ENCODE measurements at regions not wholly inside any gene's neighbourhood (a gene's known extent, or its start where the extent isn't known, plus 50 kb on each side); places are given as distances from the start of the nearest gene placed in this dataset.

DNA sequence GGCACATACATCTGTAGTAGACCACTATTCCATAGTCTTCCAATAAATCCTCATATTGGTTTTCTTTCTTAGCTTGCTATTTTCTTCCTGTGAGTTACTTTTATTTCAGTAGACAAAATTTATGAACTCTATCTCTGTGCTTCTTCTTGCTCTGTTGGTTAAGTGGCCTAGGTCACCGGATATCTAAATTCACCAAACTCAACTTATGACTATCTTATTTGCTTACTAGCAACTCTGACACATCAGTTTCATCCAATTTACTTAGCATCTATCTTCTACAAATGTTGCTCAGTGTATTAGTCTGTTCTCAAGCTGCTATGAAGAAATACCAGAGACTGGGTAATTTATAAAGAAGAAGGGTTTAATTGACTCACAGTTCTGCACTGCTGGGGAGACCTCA is 432.5 kb upstream of the FSIP2 start:
- H3K27me3 ChIP-seq (ENCODE audit: control insufficient read depth in 2 of 2, insufficient read depth in 1 of 2, low read length in 1 of 2), result no peaks in the 10 kb centered on the region
- 95% methylated on average over 1 of the region's 1 CpG for WGBS
- DNase-seq (ENCODE audit: low read depth in 6 of 9, low spot score in 9 of 9), result no peak

DNA sequence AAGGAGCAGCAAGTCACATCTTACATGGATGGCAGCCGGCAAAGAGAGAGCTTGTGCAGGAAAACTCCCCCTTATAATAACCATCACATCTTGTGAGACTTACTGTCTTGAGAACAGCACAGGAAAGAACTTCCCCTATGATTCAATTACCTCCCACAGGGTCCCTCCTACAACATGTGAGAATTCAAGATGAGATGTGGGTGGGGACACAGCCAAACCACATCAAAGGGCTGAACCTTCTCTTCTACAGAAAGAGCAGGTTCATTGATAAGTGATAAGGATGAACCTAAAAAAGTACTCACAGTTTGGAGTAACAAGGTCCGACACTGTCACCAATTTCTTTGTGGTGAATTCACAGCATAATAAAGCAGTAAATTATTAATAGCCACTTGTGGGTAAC is 422.2 kb upstream of the FSIP2 start:
- H3K27me3 ChIP-seq (ENCODE audit: control insufficient read depth in 2 of 2, insufficient read depth in 1 of 2, low read length in 1 of 2), result no peaks in the 10 kb centered on the region
- H3K9me3 ChIP-seq (ENCODE audit: control insufficient read depth in 2 of 2, insufficient read depth in 1 of 2, low read length in 1 of 2), result no peaks in the 10 kb centered on the region
- H3K4me1 ChIP-seq (ENCODE audit: control insufficient read depth in 2 of 2, insufficient read depth in 2 of 2, low read length in 2 of 2), result no peaks in the 10 kb centered on the region
- no peaks in the 10 kb centered on the region for H3K36me3 ChIP-seq (ENCODE audit: control insufficient read depth in 2 of 2, insufficient read depth in 2 of 2, low read length in 1 of 2)
- no peak overlapping the region for H3K27ac ChIP-seq (ENCODE audit: low read depth in 1 of 2, low read length in 1 of 2)
- peak in 2 of 9 donors; percentile 3 to 12 for DNase-seq (ENCODE audit: low read depth in 6 of 9, low spot score in 9 of 9)
- H3K4me3 ChIP-seq (ENCODE audit: low read length in 2 of 2), result no peak overlapping the region
- WGBS, result 42% methylated on average over 2 of the region's 2 CpGs

More for the DNA sequence above, 432.5 kb upstream of the FSIP2 start:
- Histone ChIP-seq H3K9me3 (ENCODE audit: control insufficient read depth in 2 of 2, insufficient read depth in 1 of 2, low read length in 1 of 2) (no peaks in the 10 kb centered on the region), H3K4me1 (ENCODE audit: control insufficient read depth in 2 of 2, insufficient read depth in 2 of 2, low read length in 2 of 2) (no peaks in the 10 kb centered on the region), H3K4me3 (ENCODE audit: low read length in 2 of 2) (no peak overlapping the region), H3K27ac (ENCODE audit: low read depth in 1 of 2, low read length in 1 of 2) (no peak overlapping the region), H3K36me3 (ENCODE audit: control insufficient read depth in 2 of 2, insufficient read depth in 2 of 2, low read length in 1 of 2) (no peaks in the 10 kb centered on the region)

DNA sequence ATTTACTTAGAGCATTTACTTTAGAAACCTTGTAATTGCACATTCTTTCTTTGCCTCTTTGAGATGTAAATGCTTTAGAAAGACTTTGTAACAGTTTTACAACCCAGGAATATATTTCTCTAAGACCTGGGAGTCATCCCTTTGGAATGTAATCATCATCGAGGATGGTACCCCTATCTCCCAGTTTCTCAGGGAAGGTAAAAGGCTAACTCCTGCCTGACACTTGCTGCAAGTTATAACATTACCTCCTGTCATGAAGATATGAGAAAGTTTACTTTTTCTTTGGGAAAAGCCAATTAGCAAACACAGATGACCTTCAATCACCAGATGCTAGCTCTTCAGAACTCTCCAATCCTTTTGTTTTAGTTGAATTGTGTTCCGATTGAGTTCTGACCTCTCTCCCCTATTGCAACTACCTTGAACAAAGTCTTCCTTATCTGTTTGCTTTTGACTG is 420.3 kb upstream of the FSIP2 start:
- WGBS, result 90% methylated on average over 2 of the region's 2 CpGs
- Histone ChIP-seq H3K27me3 (ENCODE audit: control insufficient read depth in 2 of 2, insufficient read depth in 1 of 2, low read length in 1 of 2) (no peaks in the 10 kb centered on the region), H3K9me3 (ENCODE audit: control insufficient read depth in 2 of 2, insufficient read depth in 1 of 2, low read length in 1 of 2) (no peaks in the 10 kb centered on the region), H3K27ac (ENCODE audit: low read depth in 1 of 2, low read length in 1 of 2) (no peak overlapping the region), H3K36me3 (ENCODE audit: control insufficient read depth in 2 of 2, insufficient read depth in 2 of 2, low read length in 1 of 2) (no peaks in the 10 kb centered on the region), H3K4me3 (ENCODE audit: low read length in 2 of 2) (no peak overlapping the region), H3K4me1 (ENCODE audit: control insufficient read depth in 2 of 2, insufficient read depth in 2 of 2, low read length in 2 of 2) (no peaks in the 10 kb centered on the region)
- no peak for DNase-seq (ENCODE audit: low read depth in 6 of 9, low spot score in 9 of 9)

DNA sequence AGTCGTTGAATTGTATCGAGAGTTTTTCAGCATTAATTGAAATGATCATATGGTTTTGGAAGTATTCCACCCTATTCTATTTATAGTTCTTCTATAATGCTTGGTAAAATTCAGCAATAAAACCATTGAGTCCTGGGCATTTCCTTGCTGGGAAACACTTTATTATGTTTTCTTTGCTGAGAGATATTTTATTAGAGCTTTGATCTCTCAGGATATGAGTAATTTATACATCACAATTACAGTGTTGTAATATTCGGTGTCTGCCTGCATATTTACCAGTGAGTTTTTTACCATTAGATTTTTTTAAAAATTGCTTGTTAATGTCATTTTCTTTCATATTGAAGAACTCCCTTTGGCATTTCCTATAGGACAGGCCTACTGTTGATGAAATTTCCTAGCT is 402.7 kb upstream of the FSIP2 start:
- H3K9me3 ChIP-seq (ENCODE audit: control insufficient read depth in 2 of 2, insufficient read depth in 1 of 2, low read length in 1 of 2), result peaks cover 0 to 4% of the 10 kb centered on the region in 2 donors
- no peaks in the 10 kb centered on the region for H3K4me1 ChIP-seq (ENCODE audit: control insufficient read depth in 2 of 2, insufficient read depth in 2 of 2, low read length in 2 of 2)
- no peaks in the 10 kb centered on the region for H3K36me3 ChIP-seq (ENCODE audit: control insufficient read depth in 2 of 2, insufficient read depth in 2 of 2, low read length in 1 of 2)
- H3K27ac ChIP-seq (ENCODE audit: low read depth in 1 of 2, low read length in 1 of 2), result no peak overlapping the region
- H3K27me3 ChIP-seq (ENCODE audit: control insufficient read depth in 2 of 2, insufficient read depth in 1 of 2, low read length in 1 of 2), result no peaks in the 10 kb centered on the region
- WGBS, result 90% methylated on average over 3 of the region's 3 CpGs
- DNase-seq (ENCODE audit: low read depth in 6 of 9, low spot score in 9 of 9), result no peak
- H3K4me3 ChIP-seq (ENCODE audit: low read length in 2 of 2), result no peak overlapping the region

DNA sequence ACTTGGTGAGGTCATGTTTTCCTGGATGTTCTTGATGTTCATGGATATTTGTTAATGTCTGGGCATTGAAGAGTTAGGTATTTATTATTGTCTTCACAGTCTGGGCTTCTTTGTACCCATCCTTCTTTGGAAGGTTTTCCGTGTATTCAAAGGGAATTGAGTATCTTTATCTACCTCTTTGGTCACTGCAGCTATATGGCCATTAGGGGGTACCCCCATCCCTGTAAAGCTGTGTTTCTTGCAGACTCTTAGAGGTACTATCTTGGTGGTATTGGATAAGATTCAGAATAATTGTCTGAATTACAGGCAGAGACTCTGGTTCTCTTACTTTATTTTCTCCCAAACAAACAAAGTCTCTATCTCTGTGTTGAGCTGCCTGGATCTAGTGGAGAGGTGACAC is 401.6 kb upstream of the FSIP2 start:
- Histone ChIP-seq H3K27ac (ENCODE audit: low read depth in 1 of 2, low read length in 1 of 2) (no peak overlapping the region), H3K9me3 (ENCODE audit: control insufficient read depth in 2 of 2, insufficient read depth in 1 of 2, low read length in 1 of 2) (peaks cover 0 to 4% of the 10 kb centered on the region in 2 donors), H3K27me3 (ENCODE audit: control insufficient read depth in 2 of 2, insufficient read depth in 1 of 2, low read length in 1 of 2) (no peaks in the 10 kb centered on the region), H3K4me1 (ENCODE audit: control insufficient read depth in 2 of 2, insufficient read depth in 2 of 2, low read length in 2 of 2) (no peaks in the 10 kb centered on the region), H3K36me3 (ENCODE audit: control insufficient read depth in 2 of 2, insufficient read depth in 2 of 2, low read length in 1 of 2) (no peaks in the 10 kb centered on the region), H3K4me3 (ENCODE audit: low read length in 2 of 2) (no peak overlapping the region)
- WGBS, result 89% methylated on average over 1 of the region's 1 CpG
- no peak for DNase-seq (ENCODE audit: low read depth in 6 of 9, low spot score in 9 of 9)

DNA sequence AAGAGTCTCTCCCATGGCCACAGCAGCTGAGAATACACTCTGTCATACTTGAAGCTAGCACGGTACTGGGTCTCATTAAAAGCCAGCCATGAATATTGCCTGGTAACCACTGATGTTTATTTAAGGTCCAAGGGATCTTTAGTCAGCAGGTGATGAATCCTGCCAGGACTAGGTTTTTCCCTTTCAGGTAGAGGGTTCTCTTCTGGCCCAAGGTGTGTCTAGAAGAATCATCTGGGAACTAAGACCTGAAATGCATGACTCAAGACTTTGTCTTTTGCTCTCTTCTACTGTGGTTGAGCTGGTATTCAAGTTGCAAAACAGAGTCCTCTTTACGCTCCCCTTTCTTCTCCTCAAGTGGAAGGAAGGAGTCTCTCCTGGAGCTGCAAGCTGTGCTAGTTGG is 400.5 kb upstream of the FSIP2 start:
- DNase-seq (ENCODE audit: low read depth in 6 of 9, low spot score in 9 of 9), result no peak
- Histone ChIP-seq H3K27ac (ENCODE audit: low read depth in 1 of 2, low read length in 1 of 2) (no peak overlapping the region), H3K36me3 (ENCODE audit: control insufficient read depth in 2 of 2, insufficient read depth in 2 of 2, low read length in 1 of 2) (no peaks in the 10 kb centered on the region), H3K4me3 (ENCODE audit: low read length in 2 of 2) (no peak overlapping the region), H3K4me1 (ENCODE audit: control insufficient read depth in 2 of 2, insufficient read depth in 2 of 2, low read length in 2 of 2) (no peaks in the 10 kb centered on the region), H3K27me3 (ENCODE audit: control insufficient read depth in 2 of 2, insufficient read depth in 1 of 2, low read length in 1 of 2) (no peaks in the 10 kb centered on the region), H3K9me3 (ENCODE audit: control insufficient read depth in 2 of 2, insufficient read depth in 1 of 2, low read length in 1 of 2) (peaks cover 0 to 4% of the 10 kb centered on the region in 2 donors)
- 91% methylated on average over 2 of the region's 2 CpGs for WGBS

DNA sequence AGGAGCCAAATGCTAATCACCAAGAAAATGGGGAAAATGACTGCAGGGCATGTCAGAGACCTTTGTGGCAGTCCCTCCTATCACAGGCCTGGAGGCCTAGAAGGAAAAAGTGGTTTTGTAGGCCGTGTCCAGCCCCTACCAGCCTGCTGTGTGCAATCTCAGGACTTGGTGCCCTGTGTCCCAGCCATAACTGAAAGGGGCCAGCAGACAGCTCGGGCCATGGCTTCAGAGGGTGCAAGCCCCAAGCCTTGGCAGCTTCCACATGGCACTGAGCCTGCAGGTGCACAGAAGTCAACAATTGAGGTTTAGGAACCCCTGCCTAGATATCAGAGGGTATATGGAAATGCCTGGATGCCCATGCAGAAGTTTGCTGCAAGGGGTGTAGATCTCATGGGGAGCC is 391.2 kb upstream of the FSIP2 start:
- Histone ChIP-seq H3K4me1 (ENCODE audit: control insufficient read depth in 2 of 2, insufficient read depth in 2 of 2, low read length in 2 of 2) (no peaks in the 10 kb centered on the region), H3K9me3 (ENCODE audit: control insufficient read depth in 2 of 2, insufficient read depth in 1 of 2, low read length in 1 of 2) (peaks cover 0 to 5% of the 10 kb centered on the region in 2 donors), H3K36me3 (ENCODE audit: control insufficient read depth in 2 of 2, insufficient read depth in 2 of 2, low read length in 1 of 2) (no peaks in the 10 kb centered on the region), H3K27ac (ENCODE audit: low read depth in 1 of 2, low read length in 1 of 2) (no peak overlapping the region), H3K27me3 (ENCODE audit: control insufficient read depth in 2 of 2, insufficient read depth in 1 of 2, low read length in 1 of 2) (no peaks in the 10 kb centered on the region), H3K4me3 (ENCODE audit: low read length in 2 of 2) (no peak overlapping the region)
- DNase-seq (ENCODE audit: low read depth in 6 of 9, low spot score in 9 of 9), result no peak
- WGBS, result 84% methylated on average over 2 of the region's 2 CpGs

DNA sequence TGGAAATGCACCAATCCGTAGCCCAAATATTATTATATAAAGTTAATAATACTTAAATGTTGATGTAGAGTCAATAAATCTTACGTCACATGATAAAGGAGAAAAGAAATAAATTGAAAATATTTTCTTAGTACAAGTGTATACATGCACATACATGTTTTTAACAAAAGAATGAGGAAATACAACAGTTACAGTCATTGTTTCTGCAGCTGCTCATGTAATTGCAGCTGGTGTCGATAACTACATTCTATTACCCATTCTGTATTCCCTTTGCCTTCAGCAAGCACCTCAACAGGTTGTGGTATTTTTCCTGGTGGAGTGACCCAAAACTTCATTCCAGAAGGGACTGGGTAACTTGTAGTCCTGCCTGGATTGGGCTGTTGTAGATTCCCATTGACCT is 377.8 kb upstream of the FSIP2 start:
- no peaks in the 10 kb centered on the region for H3K4me1 ChIP-seq (ENCODE audit: control insufficient read depth in 2 of 2, insufficient read depth in 2 of 2, low read length in 2 of 2)
- H3K9me3 ChIP-seq (ENCODE audit: control insufficient read depth in 2 of 2, insufficient read depth in 1 of 2, low read length in 1 of 2), result peaks cover 0 to 5% of the 10 kb centered on the region in 2 donors
- no peak for DNase-seq (ENCODE audit: low read depth in 6 of 9, low spot score in 9 of 9)
- H3K36me3 ChIP-seq (ENCODE audit: control insufficient read depth in 2 of 2, insufficient read depth in 2 of 2, low read length in 1 of 2), result no peaks in the 10 kb centered on the region
- 93% methylated on average over 3 of the region's 3 CpGs for WGBS
- no peak overlapping the region for H3K4me3 ChIP-seq (ENCODE audit: low read length in 2 of 2)
- H3K27ac ChIP-seq (ENCODE audit: low read depth in 1 of 2, low read length in 1 of 2), result no peak overlapping the region
- H3K27me3 ChIP-seq (ENCODE audit: control insufficient read depth in 2 of 2, insufficient read depth in 1 of 2, low read length in 1 of 2), result no peaks in the 10 kb centered on the region

DNA sequence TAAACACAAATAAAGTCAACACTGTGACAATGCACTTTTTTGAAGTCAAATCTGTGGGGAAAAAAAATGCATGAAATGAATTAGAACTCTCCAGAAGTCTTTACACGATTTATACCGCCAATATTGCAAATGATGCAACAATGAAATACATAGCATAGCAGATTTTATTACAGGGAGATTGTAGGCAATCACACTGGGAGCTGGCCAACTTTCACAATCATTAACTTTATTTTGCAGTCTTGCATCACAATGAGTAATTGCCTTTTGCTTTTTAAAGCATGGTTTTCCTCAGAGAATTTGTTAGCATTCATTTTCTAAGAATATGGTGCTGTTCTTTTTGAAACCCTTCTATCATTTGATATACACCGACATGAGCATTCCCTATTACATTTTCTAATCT is 366.4 kb upstream of the FSIP2 start:
- Histone ChIP-seq H3K27me3 (ENCODE audit: control insufficient read depth in 2 of 2, insufficient read depth in 1 of 2, low read length in 1 of 2) (no peaks in the 10 kb centered on the region), H3K36me3 (ENCODE audit: control insufficient read depth in 2 of 2, insufficient read depth in 2 of 2, low read length in 1 of 2) (no peaks in the 10 kb centered on the region), H3K27ac (ENCODE audit: low read depth in 1 of 2, low read length in 1 of 2) (no peak overlapping the region), H3K9me3 (ENCODE audit: control insufficient read depth in 2 of 2, insufficient read depth in 1 of 2, low read length in 1 of 2) (peaks cover 0 to 10% of the 10 kb centered on the region in 2 donors), H3K4me3 (ENCODE audit: low read length in 2 of 2) (no peak overlapping the region), H3K4me1 (ENCODE audit: control insufficient read depth in 2 of 2, insufficient read depth in 2 of 2, low read length in 2 of 2) (no peaks in the 10 kb centered on the region)
- DNase-seq (ENCODE audit: low read depth in 6 of 9, low spot score in 9 of 9), result no peak
- 93% methylated on average over 3 of the region's 3 CpGs for WGBS

DNA sequence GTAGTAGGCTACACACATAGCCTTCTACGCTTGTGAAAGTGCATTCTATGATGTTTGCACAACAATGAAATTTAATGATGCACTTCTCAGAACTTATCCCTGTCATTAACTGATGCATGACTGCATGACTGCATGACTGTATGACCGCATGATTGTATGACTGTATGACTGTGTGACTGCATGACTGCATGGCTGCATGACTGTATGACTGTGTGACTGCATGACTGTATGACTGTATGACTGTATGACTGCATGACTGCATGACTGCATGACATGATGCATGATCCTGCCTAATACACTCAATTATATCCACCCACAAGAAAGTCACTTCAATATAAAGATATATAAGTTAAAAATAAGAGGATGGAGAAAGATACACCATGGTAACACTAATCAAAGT is 365.4 kb upstream of the FSIP2 start:
- Histone ChIP-seq H3K27me3 (ENCODE audit: control insufficient read depth in 2 of 2, insufficient read depth in 1 of 2, low read length in 1 of 2) (no peaks in the 10 kb centered on the region), H3K9me3 (ENCODE audit: control insufficient read depth in 2 of 2, insufficient read depth in 1 of 2, low read length in 1 of 2) (peaks cover 0 to 10% of the 10 kb centered on the region in 2 donors), H3K36me3 (ENCODE audit: control insufficient read depth in 2 of 2, insufficient read depth in 2 of 2, low read length in 1 of 2) (no peaks in the 10 kb centered on the region), H3K4me3 (ENCODE audit: low read length in 2 of 2) (no peak overlapping the region), H3K27ac (ENCODE audit: low read depth in 1 of 2, low read length in 1 of 2) (no peak overlapping the region), H3K4me1 (ENCODE audit: control insufficient read depth in 2 of 2, insufficient read depth in 2 of 2, low read length in 2 of 2) (no peaks in the 10 kb centered on the region)
- WGBS, result 92% methylated on average over 2 of the region's 2 CpGs
- DNase-seq (ENCODE audit: low read depth in 6 of 9, low spot score in 9 of 9), result no peak
